ENCODE measurements at regions not wholly inside any gene's neighbourhood (a gene's known extent, or its start where the extent isn't known, plus 50 kb on each side); places are given as distances from the start of the nearest gene placed in this dataset.

DNA sequence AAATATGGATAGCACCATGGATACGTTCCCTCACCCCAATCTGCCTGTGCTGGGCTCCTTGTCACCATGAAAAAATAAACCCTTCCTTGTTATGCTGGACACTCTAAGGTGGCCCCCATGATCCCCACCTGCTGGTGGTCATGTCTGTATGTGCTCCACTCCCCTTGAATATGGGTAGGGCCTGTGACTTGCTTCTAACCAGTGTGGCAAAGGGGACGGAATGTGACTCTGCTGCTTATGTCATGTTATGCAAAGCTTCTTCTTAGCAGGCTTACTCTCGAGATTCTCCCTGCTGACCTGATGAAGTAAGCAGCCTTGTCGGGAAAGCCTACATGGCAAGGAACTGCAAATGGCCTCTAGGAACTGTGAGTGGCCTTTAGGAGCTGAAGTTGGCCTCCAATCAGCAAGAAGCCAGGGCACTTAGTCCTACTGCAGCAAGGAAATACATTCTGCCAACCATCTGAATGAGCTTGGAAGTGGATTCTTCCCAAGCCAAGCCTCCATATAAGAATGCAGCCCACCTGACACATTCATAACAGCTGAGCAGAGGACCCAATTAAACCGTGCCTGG is 159.9 kb downstream of the CCDC34 start:
- TF ChIP-seq SIN3A (IDR thresholded peaks at IDR 0.05; ENCODE audit: borderline replicate concordance, insufficient read depth, low read length) (no peak), TAF1 (IDR thresholded peaks at IDR 0.05; ENCODE audit: borderline replicate concordance, insufficient read depth, low read length) (no peak)
